WTC11 (cell line): ENCODE measurements at regions not wholly inside any gene's neighbourhood (a gene's known extent, or its start where the extent isn't known, plus 50 kb on each side); places are given as distances from the start of the nearest gene placed in this dataset.

Experiments
- ATAC-seq: fragments of 200-7000 bp; cut with Tn5 transposase; 2 replicates; pipeline ENCODE4 v1.10.0; 2021; ENCODE audit warnings: mild to moderate bottlenecking, moderate library complexity
- CTCF ChIA-PET: fragments of 300-600 bp; sonication (Branson Sonifier 250); formaldehyde crosslinking; loops from one replicate; lab custom pipeline; 2021; ENCODE audit warnings: antibody characterized with exemption; lab: Charles Lee
- POLR2A ChIA-PET: fragments of 350-600 bp; sonication (Branson Sonifier 250); formaldehyde crosslinking; loops from one replicate; lab custom pipeline; 2021; ENCODE audit warnings: antibody characterized with exemption; lab: Charles Lee
- DNase-seq: peaks from one replicate; pipeline ENCODE4 v3.0.0; 2021; ENCODE audit warnings: low spot score
- H3K27ac Mint-ChIP-seq: 2 replicates; pipeline ENCODE4 v1.8.0; 2021; ENCODE audit warnings: mixed read lengths
- H3K27me3 Mint-ChIP-seq: 2 replicates; pipeline ENCODE4 v1.8.0; 2021; ENCODE audit warnings: low read depth, mild to moderate bottlenecking, moderate library complexity, mixed read lengths
- H3K36me3 Mint-ChIP-seq: 2 replicates; pipeline ENCODE4 v1.8.0; 2021; ENCODE audit warnings: mixed read lengths
- H3K4me1 Mint-ChIP-seq: 2 replicates; pipeline ENCODE4 v1.8.0; 2022; ENCODE audit warnings: mixed read lengths
- H3K4me3 Mint-ChIP-seq: 2 replicates; pipeline ENCODE4 v1.8.0; 2021; ENCODE audit warnings: mild to moderate bottlenecking, moderate library complexity, mixed read lengths
- H3K9me3 Mint-ChIP-seq: 2 replicates; pipeline ENCODE4 v1.8.0; 2021; ENCODE audit warnings: mixed read lengths
- AR ChIP-seq: fragments of 250-450 bp; sonication (Bioruptor Pico); IDR thresholded peaks from 2 replicates; pipeline ENCODE4 v1.9.0; 2021; ENCODE audit warnings: mild to moderate bottlenecking
- CBFB ChIP-seq: sonication (generic); formaldehyde crosslinking; IDR thresholded peaks from 2 replicates; pipeline ENCODE4 v1.8.1; 2022; ENCODE audit warnings: mild to moderate bottlenecking, low read depth, missing genetic modification reagents
- ESRRA ChIP-seq: sonication (generic); formaldehyde crosslinking; IDR thresholded peaks from 2 replicates; pipeline ENCODE4 v1.8.1; 2022; ENCODE audit warnings: mild to moderate bottlenecking, missing genetic modification reagents, borderline replicate concordance
- HMGXB4 ChIP-seq: sonication (generic); formaldehyde crosslinking; IDR thresholded peaks from 2 replicates; pipeline ENCODE4 v1.8.1; 2023; ENCODE audit warnings: mild to moderate bottlenecking, moderate library complexity, missing genetic modification reagents
- MXD4 ChIP-seq: fragments of 250-450 bp; sonication (Bioruptor Pico); IDR thresholded peaks from 2 replicates; pipeline ENCODE4 v1.8.0; 2021; ENCODE audit warnings: mild to moderate bottlenecking, moderate library complexity, borderline replicate concordance
- PREB ChIP-seq: sonication (generic); formaldehyde crosslinking; IDR thresholded peaks from 2 replicates; pipeline ENCODE4 v1.8.1; 2022; ENCODE audit warnings: mild to moderate bottlenecking, missing genetic modification reagents, moderate library complexity, borderline replicate concordance
- RORB ChIP-seq: fragments of 250-450 bp; sonication (Bioruptor Pico); IDR thresholded peaks from 2 replicates; pipeline ENCODE4 v1.9.0; 2021; ENCODE audit warnings: mild to moderate bottlenecking
- SMAD3 ChIP-seq: sonication (generic); formaldehyde crosslinking; IDR thresholded peaks from 2 replicates; pipeline ENCODE4 v1.8.0; 2022; ENCODE audit warnings: missing genetic modification reagents, mild to moderate bottlenecking, borderline replicate concordance
- ZBTB21 ChIP-seq: sonication (generic); formaldehyde crosslinking; IDR thresholded peaks from 2 replicates; pipeline ENCODE4 v1.8.1; 2023; ENCODE audit warnings: mild to moderate bottlenecking, missing genetic modification reagents, borderline replicate concordance
- ZNF219 ChIP-seq: sonication (generic); formaldehyde crosslinking; IDR thresholded peaks from 2 replicates; pipeline ENCODE4 v1.8.0; 2023; ENCODE audit warnings: missing genetic modification reagents, mild to moderate bottlenecking, borderline replicate concordance
- ZNF317 ChIP-seq: sonication (generic); formaldehyde crosslinking; IDR thresholded peaks from 2 replicates; pipeline ENCODE4 v1.8.1; 2023; ENCODE audit warnings: low read depth, mild to moderate bottlenecking, moderate library complexity, missing genetic modification reagents, borderline replicate concordance
- ZNF671 ChIP-seq: fragments of 250-450 bp; sonication (Bioruptor Pico); IDR thresholded peaks from 2 replicates; pipeline ENCODE4 v1.8.0; 2021; ENCODE audit warnings: mild to moderate bottlenecking
- TF ChIP-seq, protein P1 (sequence below): sonication (generic); formaldehyde crosslinking; IDR thresholded peaks from 2 replicates; pipeline ENCODE4 v1.8.1; 2022; ENCODE audit warnings: missing genetic modification reagents, borderline replicate concordance
- TF ChIP-seq, protein P2 (sequence below): fragments of 250-450 bp; sonication (Bioruptor Pico); IDR thresholded peaks from 2 replicates; pipeline ENCODE4 v2.1.2; 2022; ENCODE audit warnings: mild to moderate bottlenecking, moderate library complexity
- TF ChIP-seq, protein P3 (sequence below): sonication (generic); formaldehyde crosslinking; IDR thresholded peaks from 2 replicates; pipeline ENCODE4 v1.8.0; 2023; ENCODE audit warnings: missing genetic modification reagents, mild to moderate bottlenecking, borderline replicate concordance
- TF ChIP-seq, protein P4 (sequence below): sonication (generic); formaldehyde crosslinking; IDR thresholded peaks from 2 replicates; pipeline ENCODE4 v1.8.1; 2023; ENCODE audit warnings: mild to moderate bottlenecking, missing genetic modification reagents, moderate library complexity

- TF ChIP-seq AR (CRISPR knock-in tag), result no peak
- no peak for TF ChIP-seq HMGXB4 (CRISPR knock-in tag)
- no peak for TF ChIP-seq MXD4 (CRISPR knock-in tag)
- TF ChIP-seq CBFB (CRISPR knock-in tag), result no peak
- TF ChIP-seq, protein P1, sequence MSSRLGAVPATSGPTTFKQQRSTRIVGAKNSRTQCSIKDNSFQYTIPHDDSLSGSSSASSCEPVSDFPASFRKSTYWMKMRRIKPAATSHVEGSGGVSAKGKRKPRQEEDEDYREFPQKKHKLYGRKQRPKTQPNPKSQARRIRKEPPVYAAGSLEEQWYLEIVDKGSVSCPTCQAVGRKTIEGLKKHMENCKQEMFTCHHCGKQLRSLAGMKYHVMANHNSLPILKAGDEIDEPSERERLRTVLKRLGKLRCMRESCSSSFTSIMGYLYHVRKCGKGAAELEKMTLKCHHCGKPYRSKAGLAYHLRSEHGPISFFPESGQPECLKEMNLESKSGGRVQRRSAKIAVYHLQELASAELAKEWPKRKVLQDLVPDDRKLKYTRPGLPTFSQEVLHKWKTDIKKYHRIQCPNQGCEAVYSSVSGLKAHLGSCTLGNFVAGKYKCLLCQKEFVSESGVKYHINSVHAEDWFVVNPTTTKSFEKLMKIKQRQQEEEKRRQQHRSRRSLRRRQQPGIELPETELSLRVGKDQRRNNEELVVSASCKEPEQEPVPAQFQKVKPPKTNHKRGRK, result no peak
- TF ChIP-seq RORB, result no peak
- no peak for TF ChIP-seq ZBTB21
- no peak for TF ChIP-seq ZNF219
- no peak for TF ChIP-seq ESRRA (CRISPR knock-in tag)
Measured at GRCh38 chr1:193569983-193570269, 383.5 kb upstream of the B3GALT2 start (continued).

DNA sequence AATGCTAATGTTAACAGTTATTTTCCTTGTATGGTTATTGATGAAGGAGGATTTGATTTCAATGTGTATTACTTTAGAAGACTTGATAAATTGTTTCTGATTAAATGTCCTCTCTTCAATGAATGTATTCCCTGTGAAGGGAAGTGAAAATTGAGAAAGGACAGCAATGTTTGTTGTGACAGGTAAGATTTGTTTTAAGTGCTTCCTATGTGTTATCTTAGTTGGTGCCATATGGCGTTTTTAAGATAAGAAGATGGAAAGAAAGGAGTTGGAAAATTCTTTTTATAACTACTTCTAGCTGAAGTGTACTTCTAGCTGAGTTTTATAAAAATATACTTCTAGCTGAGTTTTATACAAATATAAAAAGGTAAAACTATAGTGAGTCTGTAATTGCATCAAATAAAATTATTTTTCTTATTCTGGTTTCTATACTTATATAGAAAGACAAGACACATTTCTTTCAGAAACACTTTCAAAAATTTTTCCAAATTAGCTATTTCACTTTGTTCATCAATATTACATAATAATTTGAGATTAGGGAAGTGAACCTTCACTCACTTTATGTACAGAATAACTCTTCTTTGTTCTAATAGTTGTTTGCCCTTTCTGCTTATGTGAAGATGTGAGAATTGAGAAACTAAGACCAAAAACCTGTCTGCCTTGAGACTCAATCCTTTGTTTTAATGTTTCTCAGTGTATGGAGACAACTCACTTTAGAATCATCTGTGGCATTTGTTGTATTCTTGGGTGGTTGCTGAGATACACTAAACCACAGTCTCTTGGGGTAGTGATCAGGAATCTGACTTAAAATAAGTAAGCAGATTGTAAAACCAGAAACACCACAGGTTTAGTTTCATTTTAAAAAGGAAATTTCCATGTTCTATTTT is 382.9 kb upstream of the B3GALT2 start:
- ATAC-seq (no peak), DNase-seq (no peak)
- POLR2A ChIA-PET, result no interaction called here
- no peak for TF ChIP-seq HMGXB4 (CRISPR knock-in tag)
- TF ChIP-seq, protein P2, sequence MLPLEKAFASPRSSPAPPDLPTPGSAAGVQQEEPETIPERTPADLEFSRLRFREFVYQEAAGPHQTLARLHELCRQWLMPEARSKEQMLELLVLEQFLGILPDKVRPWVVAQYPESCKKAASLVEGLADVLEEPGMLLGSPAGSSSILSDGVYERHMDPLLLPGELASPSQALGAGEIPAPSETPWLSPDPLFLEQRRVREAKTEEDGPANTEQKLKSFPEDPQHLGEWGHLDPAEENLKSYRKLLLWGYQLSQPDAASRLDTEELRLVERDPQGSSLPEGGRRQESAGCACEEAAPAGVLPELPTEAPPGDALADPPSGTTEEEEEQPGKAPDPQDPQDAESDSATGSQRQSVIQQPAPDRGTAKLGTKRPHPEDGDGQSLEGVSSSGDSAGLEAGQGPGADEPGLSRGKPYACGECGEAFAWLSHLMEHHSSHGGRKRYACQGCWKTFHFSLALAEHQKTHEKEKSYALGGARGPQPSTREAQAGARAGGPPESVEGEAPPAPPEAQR (CRISPR knock-in tag), result no peak
- Mint-ChIP-seq H3K27ac (no peak overlapping the region), H3K4me1 (no peaks in the 10 kb centered on the region), H3K9me3 (peaks cover 20% of the 10 kb centered on the region), H3K36me3 (no peaks in the 10 kb centered on the region), H3K27me3 (no peaks in the 10 kb centered on the region), H3K4me3 (no peak overlapping the region)
- CTCF ChIA-PET, result no interaction called here

DNA sequence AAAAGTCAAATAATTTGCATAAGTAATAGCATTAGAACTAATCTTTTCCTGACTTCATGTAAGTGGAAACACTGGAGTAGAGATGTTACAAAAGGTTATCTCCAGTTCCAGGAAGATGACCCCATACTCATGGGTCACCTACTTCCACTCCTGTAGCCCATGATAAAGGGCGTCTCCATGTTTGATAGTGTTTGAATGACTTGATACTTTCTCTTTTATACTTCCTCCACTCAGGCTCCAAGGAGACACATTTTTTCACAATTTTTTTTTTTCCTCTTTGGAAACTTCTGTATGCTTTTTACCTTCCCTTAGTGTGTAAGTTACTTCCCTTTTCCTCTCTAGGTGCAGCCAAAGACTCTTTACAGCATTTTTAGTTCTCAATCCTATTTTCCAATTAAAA is 382.1 kb upstream of the B3GALT2 start:
- peaks cover 20% of the 10 kb centered on the region for H3K9me3 Mint-ChIP-seq
- ChIA-PET CTCF (no interaction called here), POLR2A (no interaction called here)
- no peaks in the 10 kb centered on the region for H3K4me1 Mint-ChIP-seq
- no peaks in the 10 kb centered on the region for H3K36me3 Mint-ChIP-seq
- H3K27me3 Mint-ChIP-seq, result no peaks in the 10 kb centered on the region
- H3K4me3 Mint-ChIP-seq, result no peak overlapping the region
- no peak overlapping the region for H3K27ac Mint-ChIP-seq
- DNase-seq (no peak), ATAC-seq (no peak)
- TF ChIP-seq, protein P3, sequence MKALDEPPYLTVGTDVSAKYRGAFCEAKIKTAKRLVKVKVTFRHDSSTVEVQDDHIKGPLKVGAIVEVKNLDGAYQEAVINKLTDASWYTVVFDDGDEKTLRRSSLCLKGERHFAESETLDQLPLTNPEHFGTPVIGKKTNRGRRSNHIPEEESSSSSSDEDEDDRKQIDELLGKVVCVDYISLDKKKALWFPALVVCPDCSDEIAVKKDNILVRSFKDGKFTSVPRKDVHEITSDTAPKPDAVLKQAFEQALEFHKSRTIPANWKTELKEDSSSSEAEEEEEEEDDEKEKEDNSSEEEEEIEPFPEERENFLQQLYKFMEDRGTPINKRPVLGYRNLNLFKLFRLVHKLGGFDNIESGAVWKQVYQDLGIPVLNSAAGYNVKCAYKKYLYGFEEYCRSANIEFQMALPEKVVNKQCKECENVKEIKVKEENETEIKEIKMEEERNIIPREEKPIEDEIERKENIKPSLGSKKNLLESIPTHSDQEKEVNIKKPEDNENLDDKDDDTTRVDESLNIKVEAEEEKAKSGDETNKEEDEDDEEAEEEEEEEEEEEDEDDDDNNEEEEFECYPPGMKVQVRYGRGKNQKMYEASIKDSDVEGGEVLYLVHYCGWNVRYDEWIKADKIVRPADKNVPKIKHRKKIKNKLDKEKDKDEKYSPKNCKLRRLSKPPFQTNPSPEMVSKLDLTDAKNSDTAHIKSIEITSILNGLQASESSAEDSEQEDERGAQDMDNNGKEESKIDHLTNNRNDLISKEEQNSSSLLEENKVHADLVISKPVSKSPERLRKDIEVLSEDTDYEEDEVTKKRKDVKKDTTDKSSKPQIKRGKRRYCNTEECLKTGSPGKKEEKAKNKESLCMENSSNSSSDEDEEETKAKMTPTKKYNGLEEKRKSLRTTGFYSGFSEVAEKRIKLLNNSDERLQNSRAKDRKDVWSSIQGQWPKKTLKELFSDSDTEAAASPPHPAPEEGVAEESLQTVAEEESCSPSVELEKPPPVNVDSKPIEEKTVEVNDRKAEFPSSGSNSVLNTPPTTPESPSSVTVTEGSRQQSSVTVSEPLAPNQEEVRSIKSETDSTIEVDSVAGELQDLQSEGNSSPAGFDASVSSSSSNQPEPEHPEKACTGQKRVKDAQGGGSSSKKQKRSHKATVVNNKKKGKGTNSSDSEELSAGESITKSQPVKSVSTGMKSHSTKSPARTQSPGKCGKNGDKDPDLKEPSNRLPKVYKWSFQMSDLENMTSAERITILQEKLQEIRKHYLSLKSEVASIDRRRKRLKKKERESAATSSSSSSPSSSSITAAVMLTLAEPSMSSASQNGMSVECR (CRISPR knock-in tag), result no peak
- TF ChIP-seq ZNF671 (CRISPR knock-in tag), result no peak
- no peak for TF ChIP-seq ZNF317
- no peak for TF ChIP-seq PREB
- no peak for TF ChIP-seq SMAD3 (CRISPR knock-in tag)
- TF ChIP-seq, protein P4, sequence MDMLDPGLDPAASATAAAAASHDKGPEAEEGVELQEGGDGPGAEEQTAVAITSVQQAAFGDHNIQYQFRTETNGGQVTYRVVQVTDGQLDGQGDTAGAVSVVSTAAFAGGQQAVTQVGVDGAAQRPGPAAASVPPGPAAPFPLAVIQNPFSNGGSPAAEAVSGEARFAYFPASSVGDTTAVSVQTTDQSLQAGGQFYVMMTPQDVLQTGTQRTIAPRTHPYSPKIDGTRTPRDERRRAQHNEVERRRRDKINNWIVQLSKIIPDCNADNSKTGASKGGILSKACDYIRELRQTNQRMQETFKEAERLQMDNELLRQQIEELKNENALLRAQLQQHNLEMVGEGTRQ (CRISPR knock-in tag), result no peak
